GM12865 (cell line): ENCODE measurements at regions not wholly inside any gene's neighbourhood (a gene's known extent, or its start where the extent isn't known, plus 50 kb on each side); places are given as distances from the start of the nearest gene placed in this dataset.

ENCODE experiments used
- DNase-seq: peaks from one replicate; pipeline ENCODE4 v3.0.0; 2010; ENCODE audit warnings: low read depth
- H3K4me3 ChIP-seq: 2 replicates; pipeline ENCODE4 v1.5.1; 2011; ENCODE audit warnings: mild to moderate bottlenecking, low read depth, low read length, control low read depth
- CTCF ChIP-seq: IDR thresholded peaks from 2 replicates; pipeline ENCODE4 v1.5.1; 2011; ENCODE audit warnings: low read length, control low read depth, low read depth, inconsistent platforms; ENCODE audit not compliant: insufficient read depth; ENCODE audit errors: missing control alignments

GRCh38 chr18:67426486-67426885 is 90.0 kb downstream of the DSEL start:
- TF ChIP-seq CTCF, result no peak
- H3K4me3 ChIP-seq, result no peak overlapping the region
- DNase-seq, result no peak

GRCh38 chr18:67425672-67426071 is 90.8 kb downstream of the DSEL start:
- no peak for DNase-seq
- no peak overlapping the region for H3K4me3 ChIP-seq

GRCh38 chr18:67421651-67422050 is 94.9 kb downstream of the DSEL start:
- H3K4me3 ChIP-seq, result no peak overlapping the region
- no peak for DNase-seq
- TF ChIP-seq CTCF, result no peak

More at GRCh38 chr18:67425672-67426071, 90.8 kb downstream of the DSEL start:
- no peak for TF ChIP-seq CTCF

GRCh38 chr18:67417864-67418523 is 98.5 kb downstream of the DSEL start:
- H3K4me3 ChIP-seq, result peak overlapping the region; percentile 13; the same call in 1 of the 2 replicates
- DNase-seq, result peak; percentile 30
- no peak for TF ChIP-seq CTCF

GRCh38 chr18:67411116-67411515 is 105.4 kb downstream of the DSEL start:
- DNase-seq, result no peak
- H3K4me3 ChIP-seq, result no peak overlapping the region
- no peak for TF ChIP-seq CTCF

GRCh38 chr18:67410075-67411070 is 106.1 kb downstream of the DSEL start:
- no peak for DNase-seq
- no peak for TF ChIP-seq CTCF
- no peak overlapping the region for H3K4me3 ChIP-seq

GRCh38 chr18:67408240-67408639 is 108.3 kb downstream of the DSEL start:
- no peak overlapping the region for H3K4me3 ChIP-seq
- no peak for DNase-seq
- TF ChIP-seq CTCF, result no peak
